ENCODE measurements at regions not wholly inside any gene's neighbourhood (a gene's known extent, or its start where the extent isn't known, plus 50 kb on each side); places are given as distances from the start of the nearest gene placed in this dataset.
A peak's percentile ranks its signal among the peaks of the same experiment; 100 is the strongest.

GRCh38 chr1:172882791-172883386, 167.9 kb downstream of the TNFSF18 start:
- no peak for DNase-seq (ENCODE audit: low read depth)
- H3K4me3 ChIP-seq (replicated peaks; ENCODE audit: low read depth, low read length) = no peak overlapping the region
- TF ChIP-seq CTCF (IDR thresholded peaks at IDR 0.05; ENCODE audit: low read length, missing control alignments) = no peak

GRCh38 chr1:172883387-172883791, 167.4 kb downstream of the TNFSF18 start:
- no peak for TF ChIP-seq CTCF (IDR thresholded peaks at IDR 0.05; ENCODE audit: low read length, missing control alignments)
- peak; percentile 45 for DNase-seq (ENCODE audit: low read depth)
- no peak overlapping the region for H3K4me3 ChIP-seq (replicated peaks; ENCODE audit: low read depth, low read length)

- no peak for TF ChIP-seq CTCF (IDR thresholded peaks at IDR 0.05; ENCODE audit: low read length, missing control alignments)
- no peak for DNase-seq (ENCODE audit: low read depth)
- no peak overlapping the region for H3K4me3 ChIP-seq (replicated peaks; ENCODE audit: low read depth, low read length)
These were observed 166.9 kb downstream of the TNFSF18 start for GRCh38 chr1:172883844-172884243.

- DNase-seq (ENCODE audit: low read depth) = no peak
- no peak overlapping the region for H3K4me3 ChIP-seq (replicated peaks; ENCODE audit: low read depth, low read length)
- no peak for TF ChIP-seq CTCF (IDR thresholded peaks at IDR 0.05; ENCODE audit: low read length, missing control alignments)
These were observed 165.3 kb downstream of the TNFSF18 start for GRCh38 chr1:172885411-172885810.

- H3K4me3 ChIP-seq (replicated peaks; ENCODE audit: low read depth, low read length) = no peak overlapping the region
- TF ChIP-seq CTCF (IDR thresholded peaks at IDR 0.05; ENCODE audit: low read length, missing control alignments) = no peak
- no peak for DNase-seq (ENCODE audit: low read depth)
These were observed 164.8 kb downstream of the TNFSF18 start for GRCh38 chr1:172885971-172886370.

- DNase-seq (ENCODE audit: low read depth) = no peak
- no peak for TF ChIP-seq CTCF (IDR thresholded peaks at IDR 0.05; ENCODE audit: low read length, missing control alignments)
These were observed 163.6 kb downstream of the TNFSF18 start for GRCh38 chr1:172887162-172887561.

GRCh38 chr1:172893146-172893841, 157.4 kb downstream of the TNFSF18 start:
- TF ChIP-seq CTCF (IDR thresholded peaks at IDR 0.05; ENCODE audit: low read length, missing control alignments) = no peak
- peak; percentile 70 for DNase-seq (ENCODE audit: low read depth)
- H3K4me3 ChIP-seq (replicated peaks; ENCODE audit: low read depth, low read length) = no peak overlapping the region

More at GRCh38 chr1:172887162-172887561, 163.6 kb downstream of the TNFSF18 start:
- no peak overlapping the region for H3K4me3 ChIP-seq (replicated peaks; ENCODE audit: low read depth, low read length)
